ENCODE measurements at regions not wholly inside any gene's neighbourhood (a gene's known extent, or its start where the extent isn't known, plus 50 kb on each side); places are given as distances from the start of the nearest gene placed in this dataset.
"Not testable (repeated sequence)": the region's sequence is repeated elsewhere in the genome, so short reads cannot be mapped to it uniquely, and the experiment has no call there.

DNA sequence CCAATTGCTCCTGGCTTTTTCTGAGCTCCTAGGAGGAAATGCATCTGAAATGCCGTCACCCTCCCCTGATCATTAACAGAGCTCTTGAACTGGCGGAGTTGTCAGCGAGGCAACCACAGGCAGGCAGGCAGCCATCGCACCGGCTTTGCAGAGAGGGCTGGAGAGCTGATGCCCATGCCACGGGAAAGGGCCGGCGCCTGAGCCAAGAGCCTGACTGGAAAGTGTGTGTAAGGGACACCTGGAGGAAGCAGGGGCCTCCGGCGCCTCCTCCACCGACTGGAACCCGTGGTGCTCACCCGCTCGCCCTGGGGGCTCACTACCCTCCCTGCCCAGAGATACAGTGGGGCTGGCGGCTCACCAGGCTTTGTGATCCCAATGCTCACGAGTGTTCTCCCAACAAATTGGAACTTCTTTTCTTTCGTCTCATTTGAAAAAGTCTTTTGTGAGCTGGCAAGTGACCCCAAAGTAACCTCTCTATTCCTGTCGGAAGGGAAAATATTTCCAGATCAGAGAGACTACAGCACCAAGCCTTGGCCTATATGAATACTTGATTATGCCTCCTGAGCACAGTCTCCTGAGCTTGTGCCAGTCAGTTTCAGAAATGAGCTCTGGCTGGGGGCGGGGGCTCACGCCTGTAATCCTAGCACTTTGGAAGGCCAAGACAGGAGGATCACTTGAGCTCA is 97.7 kb upstream of the SLC25A33 start:
- DNase-seq (ENCODE audit: low spot score): peak; percentile 81

DNA sequence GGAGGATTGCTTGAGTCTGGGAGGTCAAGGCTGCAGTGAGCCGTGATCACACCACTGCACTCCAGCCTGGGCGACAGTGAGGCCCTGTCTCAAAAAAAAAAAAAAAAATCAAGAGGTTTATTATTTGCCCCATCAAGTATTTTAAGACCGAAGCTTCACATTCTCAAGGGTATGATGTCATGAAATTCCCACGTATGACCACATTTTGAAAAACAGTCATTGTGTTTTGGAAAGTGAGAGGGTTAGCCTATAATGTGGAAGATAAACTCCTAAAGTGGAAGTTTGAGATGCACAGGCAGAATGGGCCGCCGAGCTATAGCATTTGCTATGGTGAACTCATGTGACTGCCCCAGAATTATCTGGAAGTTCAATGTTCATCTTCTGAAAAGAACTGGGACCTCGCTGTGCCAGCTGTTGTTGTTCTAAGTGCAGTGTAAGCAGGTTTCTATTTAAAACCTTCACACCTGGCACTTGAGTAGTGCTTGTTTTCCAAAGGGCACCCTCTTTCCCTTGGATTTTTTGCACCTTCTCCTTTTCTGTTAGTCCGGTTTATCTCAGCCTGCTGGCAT is 96.9 kb upstream of the SLC25A33 start:
- no peak for DNase-seq (ENCODE audit: low spot score)

DNA sequence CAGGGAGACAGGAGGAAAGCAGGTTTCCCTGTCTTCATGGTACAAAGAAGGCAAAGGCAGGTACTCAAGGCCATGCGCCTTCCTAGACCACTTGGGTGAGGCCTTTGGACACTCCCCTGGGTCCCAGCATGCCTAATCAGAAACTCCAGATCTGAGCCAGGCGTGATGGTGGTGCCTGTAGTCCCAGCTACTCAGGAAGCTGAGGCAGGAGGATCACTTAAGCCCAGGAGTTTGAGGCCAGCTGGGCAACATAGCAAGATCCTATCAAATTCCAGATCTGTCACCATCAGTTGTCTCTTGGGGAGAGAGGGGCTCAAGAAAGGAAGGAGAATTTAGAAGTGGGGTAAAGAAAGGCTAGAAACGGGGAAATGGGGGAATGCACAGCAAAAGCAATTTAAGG is 96.3 kb upstream of the SLC25A33 start:
- DNase-seq (ENCODE audit: low spot score): no peak

DNA sequence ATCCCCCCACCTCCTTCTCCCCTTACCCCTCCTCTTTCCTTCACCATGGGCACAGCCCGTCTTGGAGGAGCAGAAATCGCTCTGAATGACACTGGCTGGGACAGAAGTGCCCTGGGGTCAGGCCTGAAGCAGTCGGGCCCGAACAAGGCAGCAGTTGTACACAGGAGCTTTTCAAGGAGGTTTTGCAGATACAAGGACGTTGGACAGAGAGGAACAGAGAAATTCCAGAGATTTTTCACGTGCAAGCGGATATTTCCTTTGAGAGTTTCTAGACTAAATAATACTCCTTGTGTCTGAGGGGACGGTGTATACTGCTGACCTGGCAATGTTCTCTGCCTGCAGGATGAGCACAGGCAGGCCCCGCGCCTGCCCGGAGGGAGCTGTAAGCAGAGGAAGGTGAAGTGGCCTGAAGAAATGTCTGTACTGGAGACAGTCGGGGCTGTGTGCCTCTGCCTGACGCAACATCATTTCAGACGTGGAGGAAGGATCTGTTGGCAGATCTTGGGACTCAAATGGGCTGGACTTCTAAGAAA is 95.3 kb upstream of the SLC25A33 start:
- DNase-seq (ENCODE audit: low spot score): peak; percentile 87

DNA sequence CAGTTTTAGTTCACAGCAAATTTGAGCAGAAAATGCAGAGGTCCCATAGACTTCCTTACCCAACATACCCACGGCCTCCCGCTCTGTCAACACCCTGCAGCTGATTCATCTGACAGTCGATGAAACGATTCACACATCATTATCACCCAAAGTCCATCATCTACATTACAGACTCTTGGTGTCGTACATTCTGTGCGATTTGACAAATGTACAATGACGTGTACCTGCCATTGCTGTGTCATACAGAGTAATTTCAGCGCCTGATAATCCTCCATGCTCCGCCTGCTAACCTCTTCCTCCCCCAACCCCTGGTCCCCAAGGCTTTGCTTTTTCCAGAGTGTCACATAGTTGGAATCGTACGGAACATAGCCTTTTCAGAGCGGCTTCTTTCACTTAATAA is 94.7 kb upstream of the SLC25A33 start:
- DNase-seq (ENCODE audit: low spot score): no peak

DNA sequence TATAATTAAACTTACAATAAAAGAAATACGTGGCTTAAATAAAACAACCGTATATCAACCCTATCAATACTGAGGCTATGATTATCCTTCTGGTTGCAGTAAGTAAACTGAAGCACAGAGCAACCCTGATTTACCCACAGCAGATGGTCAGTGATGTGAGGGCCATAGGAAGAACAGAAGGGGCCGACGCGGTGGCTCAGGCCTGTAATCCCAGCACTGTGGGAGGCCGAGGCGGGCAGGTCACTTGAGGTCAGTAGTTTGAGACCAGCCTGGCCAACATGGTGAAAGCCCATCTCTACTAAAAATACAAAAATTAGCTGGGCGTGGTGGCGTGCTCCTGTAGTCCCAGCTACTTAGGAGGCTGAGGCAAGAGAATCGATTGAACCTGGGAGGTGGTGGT is 94.2 kb upstream of the SLC25A33 start:
- DNase-seq (ENCODE audit: low spot score): not testable (repeated sequence)

DNA sequence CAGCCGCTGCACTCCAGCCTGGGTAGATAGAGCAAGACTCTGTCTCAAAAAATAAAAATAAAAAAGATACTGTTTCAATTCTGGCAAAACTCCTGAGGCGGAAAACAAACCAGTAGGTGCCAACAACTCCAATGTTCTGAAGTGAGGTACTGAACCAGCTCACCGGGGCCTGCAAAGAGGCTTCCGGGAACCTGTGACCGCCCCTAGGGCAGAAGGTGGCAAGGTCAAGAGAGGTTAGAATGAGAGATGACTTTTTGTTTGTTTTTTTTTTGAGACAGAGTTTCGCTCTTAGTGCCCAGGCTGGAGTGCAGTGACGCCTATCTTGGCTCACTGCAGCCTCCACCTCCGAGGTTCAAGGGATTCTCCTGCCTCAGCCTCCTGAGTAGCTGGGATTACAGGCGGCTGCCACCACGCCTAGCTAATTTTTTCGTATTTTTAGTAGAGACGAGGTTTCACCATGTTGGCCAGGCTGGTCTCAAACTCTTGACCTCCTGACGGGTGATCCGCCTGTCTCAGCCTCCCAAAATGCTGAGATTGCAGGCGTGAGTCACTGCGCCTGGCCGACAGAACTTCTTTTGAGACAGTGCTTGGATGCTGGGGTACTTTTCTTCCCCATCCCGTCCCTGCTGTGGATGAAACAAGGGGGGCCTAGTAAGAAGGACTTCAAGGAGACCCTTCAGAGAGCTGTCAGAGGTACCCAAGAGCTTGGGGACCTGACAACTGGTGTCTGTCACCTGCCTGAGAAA is 91.9 kb upstream of the SLC25A33 start:
- no peak for DNase-seq (ENCODE audit: low spot score)

DNA sequence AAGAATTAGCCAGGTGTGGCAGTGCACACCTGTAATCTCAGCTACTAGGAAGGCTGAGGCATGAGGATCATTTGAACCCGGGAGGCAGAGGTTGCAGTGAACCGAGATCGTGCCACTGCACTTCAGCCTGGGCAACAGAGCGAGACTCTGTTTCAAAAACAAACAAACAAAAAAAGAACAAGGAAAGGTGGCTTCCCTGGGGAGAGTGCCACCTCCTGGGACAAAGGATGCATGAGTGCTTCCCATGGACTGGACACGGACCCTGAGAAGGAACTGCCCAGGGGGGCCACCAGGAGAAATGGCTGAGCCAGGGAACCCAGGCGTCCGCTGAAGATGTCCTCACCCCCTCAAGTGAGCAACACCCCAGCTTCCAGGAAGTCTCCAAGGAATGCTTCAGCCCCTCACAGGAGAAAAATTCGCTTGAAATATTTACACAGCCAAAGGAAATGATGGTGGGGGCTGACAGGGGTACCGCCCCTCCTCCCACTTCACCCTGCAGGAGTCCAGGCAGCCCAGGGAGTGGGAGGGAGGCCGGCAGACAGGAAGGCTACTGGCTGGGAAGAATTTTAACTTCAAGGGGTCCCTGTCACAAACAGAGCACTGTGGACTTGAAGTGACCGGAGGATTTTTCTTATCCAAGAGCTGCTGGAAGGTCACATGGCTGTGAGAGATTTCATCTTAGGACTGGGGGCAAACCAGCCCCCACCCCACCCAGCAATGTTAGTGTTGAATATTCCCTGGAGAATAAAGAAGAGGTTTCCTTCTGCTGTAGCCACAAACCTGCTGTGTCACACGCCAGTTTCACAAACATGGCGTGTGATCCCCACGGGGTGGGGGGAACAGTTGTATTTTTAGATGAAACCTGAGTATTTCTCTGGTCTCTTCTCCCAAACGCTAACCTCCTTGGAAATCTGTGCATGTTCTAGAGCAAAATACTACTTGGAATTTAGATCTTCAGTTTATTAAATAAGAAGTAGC is 90.8 kb upstream of the SLC25A33 start:
- no peak for DNase-seq (ENCODE audit: low spot score)

DNA sequence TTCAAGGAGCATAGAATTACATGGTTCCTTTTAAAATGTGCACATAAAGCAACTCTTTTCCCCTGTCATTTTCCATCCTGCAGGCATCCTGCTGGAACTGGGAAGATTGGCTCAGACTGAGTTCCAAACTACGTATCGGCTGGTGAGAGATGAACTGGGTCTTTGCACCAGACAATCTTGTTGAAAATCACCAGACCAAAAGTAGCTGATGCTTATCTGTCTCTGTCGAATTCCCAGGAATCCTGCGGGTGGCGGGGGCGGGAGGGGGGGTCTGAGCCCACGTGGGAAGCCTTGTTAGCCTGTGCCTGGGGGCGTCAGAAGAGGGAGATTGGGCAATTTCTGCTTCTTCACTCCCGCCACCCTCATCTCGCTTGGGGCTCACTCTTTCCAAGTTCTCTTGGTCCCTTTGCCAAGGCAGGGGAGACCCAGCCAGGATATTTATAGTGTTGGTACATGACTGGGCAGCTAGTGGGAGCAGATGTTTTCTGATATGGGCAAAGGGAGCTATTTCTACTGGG is 90.1 kb upstream of the SLC25A33 start:
- peak; percentile 83 for DNase-seq (ENCODE audit: low spot score)

DNA sequence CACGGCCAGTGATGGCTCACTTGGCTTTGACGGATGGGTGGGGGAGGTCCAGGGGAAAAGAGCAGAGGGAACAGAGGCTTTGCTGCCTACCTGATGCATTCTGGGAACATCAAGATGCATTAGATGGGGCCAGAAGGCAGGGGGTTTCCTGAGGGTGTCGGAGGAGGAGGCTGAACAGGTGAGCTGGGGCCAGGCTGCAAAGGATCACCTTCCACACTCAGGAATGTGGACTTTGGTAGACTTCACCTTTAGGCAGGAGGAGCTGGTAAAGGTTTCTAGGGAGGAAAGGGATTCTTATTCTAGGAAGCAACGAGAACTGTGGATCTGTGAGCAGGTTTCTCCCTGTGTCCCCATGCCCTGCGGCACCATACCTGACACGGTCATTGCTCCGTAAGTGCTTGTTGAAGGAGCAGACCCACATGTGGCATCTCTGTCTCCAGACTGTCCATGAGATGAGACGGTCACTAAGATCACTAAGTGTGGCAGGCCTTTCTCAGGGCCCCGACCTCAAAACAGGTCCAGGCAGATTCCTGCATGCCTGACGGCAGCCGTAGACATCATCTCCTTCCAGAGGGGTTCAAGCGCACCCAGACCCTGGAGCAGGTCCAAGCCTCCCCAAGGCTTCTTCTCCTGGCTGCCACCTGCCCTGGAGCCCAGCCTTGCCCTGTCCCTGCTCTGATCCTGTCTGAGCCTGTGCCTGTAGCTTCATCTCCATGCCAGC is 89.1 kb upstream of the SLC25A33 start:
- DNase-seq (ENCODE audit: low spot score): no peak

DNA sequence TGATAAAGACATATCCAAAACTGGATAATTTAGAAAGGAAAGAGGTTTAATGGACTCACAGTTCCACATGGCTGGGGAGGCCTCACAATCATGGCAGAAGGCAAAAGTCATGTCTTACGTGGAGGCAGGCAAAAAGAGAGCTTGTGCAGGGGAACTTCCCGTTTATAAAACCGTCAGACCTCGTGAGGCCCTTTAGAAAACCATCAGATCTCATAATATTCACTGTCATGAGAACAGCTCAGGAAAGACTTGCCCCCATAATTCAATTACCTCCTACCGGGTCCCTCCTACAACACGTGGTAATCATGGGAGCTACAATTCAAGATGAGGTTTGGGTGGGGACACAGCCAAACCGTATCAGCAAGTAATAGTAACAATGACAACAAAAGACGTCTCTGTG is 88.2 kb upstream of the SLC25A33 start:
- no peak for DNase-seq (ENCODE audit: low spot score)

DNA sequence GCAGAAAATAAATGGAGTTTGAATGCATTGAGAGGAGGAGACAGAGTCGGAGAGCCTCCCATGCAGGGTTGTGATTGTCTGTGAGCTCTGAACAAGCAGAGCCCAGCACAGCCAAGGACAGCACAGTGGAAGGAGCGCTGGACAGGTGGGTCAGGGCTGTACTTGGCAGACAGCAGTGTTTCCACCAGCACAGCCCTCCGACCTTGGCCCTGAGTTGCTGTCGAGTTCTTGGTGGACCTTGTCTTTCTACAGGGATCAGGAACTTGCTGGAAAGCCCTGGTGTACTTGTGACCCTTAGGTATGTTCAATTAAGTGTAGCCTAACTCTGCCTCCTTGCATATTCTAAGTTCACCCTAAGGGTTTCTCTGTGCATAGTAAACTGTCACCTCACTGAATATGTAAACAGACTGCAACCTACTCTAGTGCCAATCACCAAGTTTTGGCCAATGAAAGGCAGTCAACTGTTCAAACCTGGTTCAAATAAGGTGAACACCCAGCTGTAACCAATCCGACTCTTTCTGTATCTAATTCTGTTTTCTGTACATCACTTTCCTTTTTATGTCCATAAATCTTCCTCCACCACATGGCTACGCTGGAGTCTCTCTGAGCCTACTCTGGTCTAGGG is 86.6 kb upstream of the SLC25A33 start:
- no peak for DNase-seq (ENCODE audit: low spot score)

DNA sequence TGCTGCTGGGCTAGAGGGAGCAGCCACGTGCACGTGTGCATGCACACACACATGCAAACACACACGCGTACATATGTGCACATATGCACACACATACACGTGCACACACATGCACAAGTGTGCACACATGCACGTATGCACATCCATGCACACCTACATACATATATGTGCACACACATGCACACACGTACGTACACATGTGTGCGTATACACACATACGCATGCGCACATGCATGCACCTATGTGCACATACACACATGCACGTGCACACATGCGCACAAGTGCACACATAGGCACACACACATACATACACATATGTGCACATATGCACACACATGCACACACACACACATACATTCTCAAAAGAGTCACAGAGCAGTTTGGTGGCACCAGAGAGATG is 85.9 kb upstream of the SLC25A33 start:
- no peak for DNase-seq (ENCODE audit: low spot score)

DNA sequence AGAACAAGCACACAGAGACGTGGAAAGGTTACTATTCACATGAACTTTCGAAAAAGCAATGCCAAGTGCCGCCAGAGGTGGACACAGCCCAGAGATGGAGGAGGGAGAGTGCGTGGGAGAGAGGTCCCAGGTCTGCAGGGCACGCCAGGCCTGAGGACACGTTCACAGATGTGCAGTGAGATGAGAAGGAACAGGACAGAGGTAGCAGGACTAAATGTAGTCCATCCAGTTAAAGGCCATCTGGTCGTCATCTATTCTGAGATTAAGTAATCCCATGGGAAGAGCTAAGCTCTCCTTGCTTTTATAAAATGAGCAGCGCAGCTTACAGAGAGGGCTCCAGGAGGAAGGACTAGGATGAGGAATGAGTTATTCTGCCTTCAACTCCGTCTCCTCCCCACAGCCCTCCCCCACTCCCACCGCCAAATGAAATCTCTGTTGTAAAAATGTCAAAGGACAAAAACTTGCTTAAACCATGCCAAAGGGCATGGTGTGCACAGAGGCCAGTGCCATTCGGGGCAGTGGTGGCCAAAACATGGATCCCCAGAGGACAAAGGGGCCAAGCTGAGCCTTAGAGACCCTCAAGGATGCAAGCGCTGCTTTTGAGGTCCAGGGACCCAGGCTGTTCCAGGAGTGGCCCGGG is 85.4 kb upstream of the SLC25A33 start:
- DNase-seq (ENCODE audit: low spot score): peak; percentile 63

DNA sequence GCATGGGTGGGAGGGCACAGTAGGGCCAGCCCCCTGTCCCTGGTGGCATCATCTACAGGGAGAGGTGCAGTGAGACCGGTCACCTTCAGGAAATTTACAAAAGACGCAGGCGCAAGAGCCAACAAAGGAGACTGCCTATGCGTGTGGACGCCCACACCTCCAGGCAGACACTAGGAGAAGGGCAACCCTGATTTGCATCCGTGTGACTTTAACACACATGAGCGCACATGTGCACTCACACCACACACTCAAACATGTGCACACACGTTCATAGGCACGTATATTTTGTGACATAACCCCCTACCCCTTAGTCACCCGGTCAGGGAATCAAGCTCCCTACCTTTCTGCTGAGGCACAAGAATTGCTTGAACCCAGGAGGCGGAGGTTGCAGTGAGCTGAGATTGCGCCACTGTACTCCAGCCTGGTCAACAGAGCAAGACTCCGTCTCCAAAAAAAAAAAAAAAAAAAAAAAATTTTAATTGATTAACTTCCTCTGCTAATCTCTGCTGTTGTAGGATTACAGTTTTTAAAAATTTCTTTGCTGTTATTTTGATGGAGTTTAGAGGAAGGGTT is 84.7 kb upstream of the SLC25A33 start:
- no peak for DNase-seq (ENCODE audit: low spot score)

DNA sequence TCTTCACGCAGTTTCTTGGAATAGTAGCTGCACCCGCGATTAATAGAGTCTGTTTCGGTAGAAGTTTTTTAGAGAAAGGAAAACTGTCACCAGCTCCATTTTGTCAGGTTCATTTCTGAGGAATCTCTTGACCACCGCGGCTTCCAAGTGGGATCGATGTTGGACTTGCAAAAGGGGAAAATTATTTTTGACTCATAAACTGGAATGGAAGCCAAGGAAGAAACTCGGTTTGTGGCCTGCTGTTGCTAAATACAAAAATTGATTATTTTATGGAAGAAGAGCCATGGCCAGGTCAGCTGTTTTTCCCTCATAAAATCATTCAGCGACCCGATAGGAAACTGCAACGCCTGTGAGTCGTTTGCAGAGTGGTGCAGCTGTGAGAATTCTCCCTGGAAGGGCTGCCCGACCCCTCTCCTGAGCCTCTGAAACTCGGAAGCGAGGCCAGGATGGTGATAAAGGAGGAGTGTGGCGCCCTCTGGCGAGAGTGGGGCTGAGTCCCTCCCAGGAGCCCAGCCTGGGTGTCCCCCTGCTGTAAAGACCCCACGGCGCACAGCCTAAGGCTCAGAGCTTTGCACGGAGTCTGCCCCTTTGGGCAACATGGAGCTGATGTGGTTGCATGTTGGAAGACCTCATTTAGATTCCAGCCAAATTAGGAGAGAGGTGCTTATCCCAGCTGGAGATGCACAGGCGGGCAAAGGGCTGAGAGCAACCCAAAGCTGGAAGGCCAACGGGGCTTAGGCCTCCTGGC is 83.6 kb upstream of the SLC25A33 start:
- DNase-seq (ENCODE audit: low spot score): peak; percentile 67

DNA sequence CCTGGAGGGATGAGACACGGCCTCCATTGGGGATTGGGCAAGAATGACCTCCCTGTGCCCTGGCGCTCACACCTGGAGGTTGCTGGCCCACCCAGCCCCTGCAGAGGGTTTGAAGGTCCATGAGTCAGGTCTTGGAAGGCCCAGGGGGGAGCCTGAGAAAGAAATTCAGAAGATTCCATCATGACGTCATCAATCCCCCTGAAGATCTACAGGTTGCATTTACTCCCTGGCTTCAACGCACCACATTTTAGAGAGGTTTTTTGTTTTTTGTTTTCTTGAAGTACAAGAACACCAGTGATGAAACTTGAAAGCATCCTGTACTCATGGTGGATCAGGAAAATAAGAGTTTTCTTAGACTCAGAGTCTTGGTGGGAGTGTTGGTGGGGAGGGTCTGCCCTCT is 82.4 kb upstream of the SLC25A33 start:
- DNase-seq (ENCODE audit: low spot score): no peak

DNA sequence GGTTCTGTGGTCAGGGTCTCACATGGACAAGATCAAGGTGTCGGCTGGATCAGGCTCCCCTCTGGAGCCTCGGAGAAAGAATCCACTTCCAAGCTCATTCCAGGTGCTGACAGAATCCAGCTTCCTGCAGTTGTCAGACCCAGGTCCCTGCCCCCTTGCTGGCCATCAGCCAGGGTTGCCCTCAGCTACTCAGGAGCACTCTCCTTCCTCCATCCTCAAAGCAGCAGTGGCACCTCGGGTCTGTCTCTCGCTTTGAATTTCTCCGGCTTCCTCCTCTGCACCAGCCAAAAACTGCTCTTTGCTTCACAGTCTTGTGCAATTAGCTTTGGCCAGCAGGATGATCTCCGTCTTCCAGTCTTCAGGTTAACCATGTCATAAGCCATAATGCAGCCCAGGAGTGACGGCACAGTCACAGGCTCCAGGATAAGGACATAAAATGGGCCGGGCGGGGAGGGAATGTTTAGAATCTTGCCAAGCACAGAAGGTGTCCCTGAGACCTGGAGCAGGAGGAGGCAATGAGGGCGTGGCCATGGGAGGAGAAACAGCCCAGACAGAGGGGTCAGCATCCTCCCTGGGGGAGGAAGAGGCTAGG is 79.4 kb upstream of the SLC25A33 start:
- no peak for DNase-seq (ENCODE audit: low spot score)
